Hematopoietic multipotent progenitor cell treated with erythropoietin and hydrocortisone succinate and interleukin-3 and kit ligand, for 8 days (in vitro differentiated cells): ENCODE measurements at regions not wholly inside any gene's neighbourhood (a gene's known extent, or its start where the extent isn't known, plus 50 kb on each side); places are given as distances from the start of the nearest gene placed in this dataset.

Source experiments
- DNase-seq: peaks from one replicate; pipeline ENCODE4 v3.0.0-alpha.2; 2015

- DNase-seq: no peak
These were observed 54.3 kb upstream of the STIM2 start for GRCh38 chr4:26806331-26806730.

DNA sequence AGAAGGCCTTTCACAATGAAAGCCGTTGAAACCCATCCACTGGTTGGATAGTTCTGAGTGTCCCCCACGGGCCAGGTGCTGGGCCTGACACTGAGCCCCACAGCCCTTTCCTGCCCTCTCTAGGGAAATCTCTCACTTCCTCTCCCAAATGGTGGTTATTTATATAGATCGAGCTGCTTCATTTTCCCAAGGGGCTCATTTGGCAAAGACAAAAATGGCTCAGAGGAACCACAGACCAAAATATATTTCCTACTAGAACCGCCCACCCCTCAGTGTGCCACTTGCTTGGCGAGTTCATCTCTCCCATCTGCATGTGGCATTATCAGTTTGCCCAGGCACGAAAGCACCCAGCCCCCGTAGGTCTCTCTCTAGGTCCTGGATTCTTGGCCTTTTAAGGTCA, 53.3 kb upstream of the STIM2 start:
- peak; percentile 23 for DNase-seq

- DNase-seq: no peak
These were observed 50.8 kb upstream of the STIM2 start for GRCh38 chr4:26809811-26810210.
